ENCODE measurements at regions not wholly inside any gene's neighbourhood (a gene's known extent, or its start where the extent isn't known, plus 50 kb on each side); places are given as distances from the start of the nearest gene placed in this dataset.
"Not testable (repeated sequence)": the region's sequence is repeated elsewhere in the genome, so short reads cannot be mapped to it uniquely, and the experiment has no call there.

DNA sequence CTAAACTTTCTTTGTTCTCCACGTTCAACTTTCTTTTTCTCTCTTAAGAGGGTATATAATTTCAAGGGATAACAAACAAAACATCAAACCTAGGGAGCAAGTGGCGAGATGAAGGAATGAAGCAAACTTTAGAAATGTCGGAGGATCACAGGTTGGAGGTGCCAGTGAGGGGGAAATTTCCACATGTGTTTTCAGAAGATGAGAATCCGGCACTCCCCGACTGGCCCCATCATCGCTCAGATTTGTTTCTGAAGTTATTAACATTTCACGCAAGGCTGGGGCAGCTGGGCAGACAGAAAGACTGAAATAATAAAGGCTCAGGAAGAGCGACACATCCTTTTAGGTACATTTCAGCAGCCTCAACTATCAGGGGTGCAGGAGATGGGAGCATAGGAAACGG, 134.9 kb downstream of the SMIM20 start:
- no peak for DNase-seq

DNA sequence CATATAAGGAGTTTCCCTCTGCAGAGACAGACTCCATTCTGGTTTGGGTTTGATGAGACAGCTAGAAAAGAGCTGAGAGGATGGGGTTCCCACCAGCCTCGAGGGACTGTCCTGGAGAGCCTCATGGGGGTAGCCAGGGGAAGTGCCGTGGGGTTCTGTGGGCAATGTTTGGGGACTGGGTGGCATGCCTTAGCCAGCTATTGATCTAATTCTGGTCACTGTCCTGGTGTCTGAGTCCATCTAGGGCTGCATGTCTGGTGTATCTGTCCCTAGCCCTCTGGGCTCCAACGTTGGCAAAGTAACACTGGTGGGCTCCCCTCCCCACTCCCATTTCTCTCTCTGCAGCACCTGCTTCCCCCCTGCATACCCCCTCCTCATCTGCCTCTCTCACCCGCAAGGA, 135.4 kb downstream of the SMIM20 start:
- DNase-seq: no peak

DNA sequence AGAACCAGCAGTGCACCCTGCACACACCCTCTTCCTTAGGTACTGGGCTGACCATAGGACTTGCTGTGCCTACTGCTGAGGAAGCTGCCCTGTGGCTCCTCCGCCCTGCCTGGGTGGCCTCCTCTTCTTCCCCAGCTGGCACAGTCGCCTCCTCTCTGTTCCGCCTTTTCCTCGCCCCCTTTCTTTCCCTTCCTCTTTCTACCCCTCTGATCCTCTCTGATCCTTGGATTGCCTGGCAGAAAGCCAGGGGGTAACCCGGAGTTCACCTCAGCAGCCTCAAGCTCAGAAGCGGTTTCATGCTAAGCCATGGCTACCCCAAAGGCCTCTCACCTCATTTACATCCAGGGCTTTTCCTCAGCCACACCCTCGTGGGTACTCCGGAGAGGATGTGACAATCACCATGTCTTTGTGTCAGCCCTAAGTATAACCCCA, 136.2 kb downstream of the SMIM20 start:
- DNase-seq: no peak

DNA sequence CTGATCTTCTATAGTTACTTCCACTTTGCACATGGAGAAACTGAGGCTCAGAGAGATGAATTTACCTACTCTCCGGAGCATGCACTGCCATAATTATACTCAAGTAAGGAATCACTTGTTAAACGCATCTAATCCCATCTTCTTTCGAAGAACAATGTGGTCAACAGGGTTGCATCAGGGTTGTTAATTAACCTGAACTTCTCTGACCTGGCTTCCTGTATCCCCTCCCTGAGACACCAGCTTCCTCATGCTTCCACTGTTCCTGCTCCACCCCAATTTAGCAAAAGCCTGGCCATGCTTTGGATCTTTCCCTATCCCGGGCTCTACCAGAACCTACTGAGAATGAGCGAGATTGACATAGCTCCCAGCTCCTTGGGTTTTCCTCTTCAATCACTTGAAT, 136.7 kb downstream of the SMIM20 start:
- DNase-seq: no peak

DNA sequence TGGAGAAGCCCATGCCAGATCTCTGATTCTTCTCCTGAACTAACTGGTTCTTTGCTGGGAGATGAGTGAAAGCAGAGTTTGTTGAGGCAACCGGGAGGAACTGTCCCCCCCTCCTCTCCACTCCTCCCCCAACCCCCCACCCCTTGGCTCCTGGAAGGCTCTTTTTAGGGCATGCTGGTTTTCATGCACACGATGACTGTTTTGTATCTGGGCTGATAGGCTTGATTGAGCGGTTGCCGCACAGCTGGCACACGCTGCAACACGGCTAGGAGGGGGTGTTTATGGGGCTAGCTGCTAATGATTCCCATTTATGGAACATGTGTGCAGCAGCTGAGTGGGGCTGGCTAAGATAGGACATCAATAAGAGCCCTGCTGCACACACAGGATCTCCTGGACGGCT, 137.2 kb downstream of the SMIM20 start:
- DNase-seq: no peak

DNA sequence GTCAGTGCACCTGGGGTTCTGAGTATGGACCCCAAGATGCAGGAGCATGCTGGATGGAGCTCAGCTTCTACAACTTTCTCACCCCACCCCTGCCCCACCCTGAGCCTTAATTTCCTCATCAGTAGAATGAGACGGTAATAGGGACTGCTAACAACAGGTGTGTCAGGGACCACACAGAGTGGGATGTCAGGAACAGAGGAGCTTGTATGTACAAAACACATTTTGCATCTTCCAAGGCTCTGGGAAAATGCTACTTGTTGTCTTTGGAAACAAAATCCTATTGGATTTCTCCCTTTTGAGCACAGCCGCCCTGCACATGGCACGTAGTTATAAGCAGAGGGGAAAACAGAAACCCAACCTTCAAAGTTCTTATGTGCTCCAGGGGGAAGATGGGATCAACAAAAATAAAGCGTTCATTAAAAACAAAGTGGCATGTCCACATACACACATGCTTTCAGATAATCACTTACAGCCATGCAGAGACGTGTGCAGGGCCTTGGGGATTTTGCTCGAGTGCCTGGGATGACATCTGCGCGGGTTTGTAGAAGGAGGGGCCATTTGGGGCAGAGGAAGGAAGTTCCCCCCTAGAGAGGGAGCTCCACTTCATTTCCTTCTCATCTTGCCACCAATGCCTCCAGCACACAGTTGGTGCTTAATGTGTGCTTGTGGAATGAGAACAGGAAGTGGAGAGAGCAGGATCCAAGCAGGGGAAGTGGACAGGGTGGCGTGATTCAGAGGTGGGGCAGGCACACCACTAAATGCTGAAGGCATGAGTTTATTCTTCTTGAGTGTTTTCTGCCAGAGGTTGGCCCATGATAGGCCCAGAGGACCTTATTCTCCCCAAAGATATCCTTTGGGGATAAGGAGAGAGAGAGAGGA, 138.9 kb downstream of the SMIM20 start:
- no peak for DNase-seq

DNA sequence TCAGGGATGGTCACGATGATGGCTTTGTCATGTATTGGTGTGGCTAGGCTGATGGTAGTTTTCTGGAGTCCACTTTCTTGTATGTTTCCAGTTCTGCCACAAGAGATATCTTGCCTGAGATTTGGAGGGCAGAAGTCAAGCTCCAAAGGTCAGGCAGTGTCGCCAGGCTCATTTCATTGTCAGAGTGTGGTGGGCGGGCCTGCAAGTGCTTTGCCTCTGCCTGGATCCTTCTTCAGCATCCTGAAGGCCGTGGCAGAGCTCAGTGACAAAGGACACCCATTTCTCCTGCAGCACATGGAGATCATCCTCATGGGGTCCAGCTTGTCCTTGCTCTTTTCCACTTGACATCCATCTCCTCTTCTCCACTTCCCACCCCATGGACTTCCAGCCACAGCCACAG, 139.7 kb downstream of the SMIM20 start:
- no peak for DNase-seq

DNA sequence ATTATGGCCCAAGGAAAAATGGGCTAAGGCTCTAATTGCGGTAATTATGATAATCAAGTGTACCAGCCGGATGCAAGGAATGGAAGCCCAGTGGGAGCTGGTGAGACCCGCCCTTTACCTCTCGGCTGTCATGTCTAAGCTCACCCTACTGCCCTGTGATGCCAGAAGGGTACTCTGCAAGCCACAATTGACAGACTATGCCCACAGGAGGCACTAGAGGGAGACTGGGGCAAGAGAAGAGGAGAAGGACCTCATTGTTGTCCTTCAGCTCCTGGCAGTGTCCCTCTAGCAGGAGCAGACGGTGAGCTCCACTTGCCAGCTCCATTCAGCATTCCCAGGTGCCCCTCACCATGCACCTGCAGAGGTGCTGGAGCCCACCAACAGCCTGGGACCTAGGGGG, 141.8 kb downstream of the SMIM20 start:
- DNase-seq: no peak

DNA sequence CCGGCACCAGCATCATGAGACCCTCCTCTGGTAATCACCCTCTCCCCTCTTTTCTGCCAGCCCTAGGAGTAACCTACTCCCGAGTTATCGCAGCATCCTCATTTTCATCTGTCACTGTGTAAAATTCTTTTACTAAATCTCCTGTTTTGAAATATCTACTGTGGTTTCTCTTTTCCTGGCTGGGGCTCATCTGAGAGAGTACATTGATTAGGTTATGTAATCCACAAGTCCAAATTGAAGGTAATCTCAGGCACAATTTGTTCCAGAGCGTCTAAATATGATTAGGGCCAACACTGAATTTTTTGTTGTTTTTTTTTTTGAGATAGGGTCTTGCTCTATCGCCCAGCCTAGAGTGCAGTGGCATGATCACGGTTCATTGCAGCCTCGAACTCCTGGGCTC, 142.4 kb downstream of the SMIM20 start:
- DNase-seq: no peak

DNA sequence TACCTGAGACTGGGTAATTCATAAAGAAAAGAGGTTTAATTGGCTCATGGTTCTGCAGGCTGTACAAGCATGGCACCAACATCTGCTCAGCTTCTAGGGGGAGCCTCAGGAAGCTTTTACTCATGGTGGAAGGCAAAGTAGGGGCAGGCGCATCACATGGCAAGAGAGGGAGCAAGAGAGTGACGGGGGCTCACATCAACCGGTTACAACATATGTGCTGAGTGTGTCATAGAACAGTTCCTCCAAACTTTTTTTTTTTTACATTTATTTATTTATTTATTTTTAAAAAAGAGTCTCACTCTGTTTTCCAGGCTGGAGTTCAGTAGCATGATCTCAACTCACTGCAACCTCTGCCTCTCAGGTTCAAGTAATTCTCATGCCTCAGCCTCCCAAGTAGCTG, 143.8 kb downstream of the SMIM20 start:
- not testable (repeated sequence) for DNase-seq

DNA sequence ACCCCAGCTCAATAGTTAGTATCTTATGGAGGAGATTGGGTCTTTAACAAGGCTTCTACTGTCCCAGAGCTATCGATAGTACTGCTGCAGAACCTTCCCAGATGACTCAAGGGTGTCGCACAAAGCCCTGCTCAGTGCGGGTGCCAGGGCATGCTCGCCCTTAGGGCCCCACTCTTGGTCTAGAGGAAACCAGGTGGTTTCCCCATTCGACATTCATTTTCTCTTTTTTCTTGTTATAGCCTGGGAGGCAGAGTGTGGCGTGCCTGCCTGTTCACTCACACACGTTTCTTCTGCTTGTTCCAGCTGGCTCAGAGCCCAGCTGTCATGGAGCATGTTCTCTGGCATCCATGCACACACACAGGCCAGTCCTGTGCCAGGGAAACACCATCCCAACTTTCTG, 144.5 kb downstream of the SMIM20 start:
- DNase-seq: no peak

DNA sequence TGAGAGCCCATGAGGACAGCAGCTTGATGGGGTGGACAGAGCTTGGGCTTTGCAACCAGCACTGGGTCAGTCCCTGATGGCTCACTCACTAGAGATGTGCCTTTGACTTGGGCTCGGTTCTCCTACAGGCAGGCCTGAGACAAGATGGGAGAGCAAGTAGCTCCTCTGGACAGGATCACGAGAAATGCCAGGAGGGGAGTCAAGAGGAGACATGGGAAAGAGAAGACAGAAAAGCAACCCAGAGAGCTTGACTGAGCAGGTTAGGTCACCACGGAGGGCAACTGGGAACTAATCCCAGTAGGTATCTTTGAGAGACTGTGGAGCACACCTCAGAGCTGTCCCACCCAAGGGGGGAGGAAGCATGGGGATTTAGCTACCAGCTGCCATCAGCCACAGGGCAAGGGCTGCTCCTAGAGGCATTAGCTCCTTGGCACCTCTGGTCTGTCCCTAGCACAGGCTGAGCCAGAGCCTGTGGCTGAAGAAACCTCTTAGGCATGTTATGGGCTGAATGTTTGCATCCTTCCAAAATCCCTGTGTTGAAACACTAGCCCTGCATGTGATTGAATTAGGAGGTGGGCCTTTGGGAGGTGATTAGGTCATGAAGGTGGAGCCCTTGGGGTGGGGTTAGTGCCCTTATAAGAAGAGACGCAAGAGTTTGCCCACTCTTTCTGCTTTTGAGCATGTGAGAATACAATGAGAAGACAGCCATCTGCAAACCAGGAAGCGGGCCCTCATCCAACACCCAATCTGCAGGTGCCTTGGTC, 145.6 kb downstream of the SMIM20 start:
- DNase-seq: no peak

DNA sequence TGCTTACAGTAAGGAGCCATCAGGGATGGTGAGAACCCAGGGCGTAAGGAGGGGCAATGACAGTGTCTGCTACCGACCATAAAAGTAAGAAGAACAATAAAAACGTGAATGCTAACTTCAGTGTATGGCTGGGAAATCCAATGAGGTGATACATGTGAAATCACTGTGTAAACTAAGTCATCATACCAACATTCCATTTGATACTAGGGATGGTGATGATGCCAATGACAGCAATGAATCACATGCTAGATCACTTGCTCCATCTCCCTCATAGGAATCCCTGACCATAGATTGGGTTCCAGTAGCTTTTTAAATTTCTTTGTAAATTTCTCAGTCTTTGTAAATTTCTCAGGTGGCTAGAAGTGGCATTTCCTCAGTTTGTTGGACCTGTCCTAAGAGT, 146.3 kb downstream of the SMIM20 start:
- no peak for DNase-seq

DNA sequence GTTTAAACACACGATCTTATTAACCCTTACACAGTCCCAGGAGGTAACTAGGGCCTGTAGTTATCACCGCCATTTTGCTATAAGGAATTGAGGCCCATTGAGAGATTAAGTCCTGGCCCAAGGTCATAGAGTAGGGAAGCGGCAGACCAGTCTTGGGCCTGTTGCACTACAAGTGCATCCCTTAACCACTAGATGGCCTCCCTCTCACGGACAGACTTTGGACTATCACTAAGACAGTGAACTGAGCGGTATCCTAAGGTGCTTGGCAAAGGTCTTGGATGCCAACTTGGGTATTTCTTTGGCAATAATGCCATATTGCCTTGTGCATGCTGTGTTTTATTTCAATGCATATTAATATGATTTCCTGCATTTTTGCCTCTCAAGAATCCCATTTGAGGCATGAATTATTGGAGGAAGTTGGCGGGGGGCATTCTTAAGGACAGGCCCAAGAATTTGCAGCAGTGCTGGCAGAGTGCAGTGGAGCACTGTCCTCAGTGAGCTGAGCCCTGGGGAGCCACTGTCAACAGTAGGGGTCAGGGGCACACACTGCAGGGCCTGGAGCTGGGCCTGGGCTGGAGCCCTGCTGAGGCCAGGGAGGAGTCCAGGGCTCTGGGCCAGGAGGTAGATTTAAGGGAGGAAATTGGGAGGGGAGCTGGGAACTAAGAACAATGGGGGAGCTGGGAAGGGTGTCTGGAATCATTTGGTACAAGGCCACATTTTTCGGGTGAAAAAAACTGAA, 147.4 kb downstream of the SMIM20 start:
- DNase-seq: peak in 1 of 2 experiments; percentile 46

DNA sequence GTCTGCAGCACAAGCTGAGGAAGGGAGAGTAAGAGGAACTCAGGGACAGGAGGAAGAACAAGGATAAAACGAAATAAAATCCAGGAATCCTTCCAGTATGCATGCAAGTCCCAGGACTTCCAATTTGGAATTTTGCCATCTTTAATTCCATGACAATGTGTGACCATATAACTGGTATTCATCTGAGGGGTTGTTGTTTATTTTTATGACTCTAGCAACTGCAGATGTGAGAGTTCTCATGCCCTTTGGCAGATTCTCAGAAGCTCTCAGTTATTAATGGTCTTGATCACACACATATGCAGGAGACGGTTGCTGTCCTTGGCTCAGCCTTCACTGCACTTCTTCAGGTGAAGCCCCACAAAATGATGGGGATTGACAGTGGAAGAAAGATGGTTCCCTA, 148.2 kb downstream of the SMIM20 start:
- DNase-seq: no peak

DNA sequence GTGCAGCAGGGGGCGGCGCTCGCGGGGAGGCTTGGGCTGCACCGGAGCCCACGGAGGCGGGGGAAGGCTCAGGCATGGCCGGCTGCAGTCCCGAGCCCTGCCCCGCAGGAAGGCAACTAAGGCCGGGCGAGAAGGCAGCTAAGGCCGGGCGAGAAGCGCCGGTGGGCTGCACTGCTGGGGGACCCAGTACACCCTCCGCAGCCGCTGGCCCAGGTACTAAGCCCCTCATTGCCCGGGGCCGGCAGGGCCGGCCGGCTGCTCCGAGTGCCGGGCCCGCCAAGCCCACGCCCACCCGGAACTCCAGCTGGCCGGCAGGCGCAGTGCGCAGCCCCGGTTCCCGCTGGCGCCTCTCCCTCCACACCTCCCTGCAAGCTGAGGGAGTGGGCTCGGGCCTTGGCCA, 150.0 kb downstream of the SMIM20 start:
- not testable (repeated sequence) for DNase-seq

DNA sequence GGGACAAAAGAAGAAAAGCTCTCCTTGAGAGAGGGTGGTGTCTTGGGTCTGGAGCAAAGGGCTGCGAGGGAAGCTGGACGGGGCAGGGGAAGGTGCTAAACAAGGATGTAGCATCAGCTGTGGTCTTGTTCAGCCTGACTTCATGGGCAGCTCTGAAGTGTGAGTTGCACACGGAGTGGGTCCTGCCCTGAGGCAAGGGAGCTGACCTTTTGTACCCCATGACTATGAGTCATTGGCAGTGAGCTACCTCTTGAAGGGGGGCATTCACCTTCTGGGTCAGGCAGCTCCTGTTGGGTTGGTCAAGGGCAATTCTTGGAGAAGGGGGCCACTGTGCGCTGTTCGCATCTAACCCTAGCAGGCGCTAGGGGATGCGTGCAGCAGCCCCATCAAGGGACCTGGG, 151.8 kb downstream of the SMIM20 start:
- no peak for DNase-seq

DNA sequence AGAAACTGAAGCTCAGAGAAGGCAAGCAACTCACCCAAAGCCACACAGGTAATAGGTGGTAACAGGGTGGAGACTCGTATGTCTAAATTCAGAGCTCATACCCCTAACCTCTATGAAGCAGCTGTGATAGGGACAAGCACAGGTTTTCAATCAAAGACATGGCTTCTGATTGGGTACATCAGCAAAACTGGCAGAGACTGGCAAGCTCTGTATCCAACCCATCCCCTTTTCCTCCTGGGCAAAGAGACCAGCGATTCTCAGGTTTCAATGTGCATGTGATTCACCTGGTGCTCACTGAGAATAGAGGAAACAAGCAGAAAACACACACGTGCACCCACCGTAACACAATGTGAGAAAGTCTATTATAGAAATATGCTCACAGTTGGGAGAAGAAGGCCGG, 153.0 kb downstream of the SMIM20 start:
- peak in 1 of 2 experiments; percentile 15 for DNase-seq

DNA sequence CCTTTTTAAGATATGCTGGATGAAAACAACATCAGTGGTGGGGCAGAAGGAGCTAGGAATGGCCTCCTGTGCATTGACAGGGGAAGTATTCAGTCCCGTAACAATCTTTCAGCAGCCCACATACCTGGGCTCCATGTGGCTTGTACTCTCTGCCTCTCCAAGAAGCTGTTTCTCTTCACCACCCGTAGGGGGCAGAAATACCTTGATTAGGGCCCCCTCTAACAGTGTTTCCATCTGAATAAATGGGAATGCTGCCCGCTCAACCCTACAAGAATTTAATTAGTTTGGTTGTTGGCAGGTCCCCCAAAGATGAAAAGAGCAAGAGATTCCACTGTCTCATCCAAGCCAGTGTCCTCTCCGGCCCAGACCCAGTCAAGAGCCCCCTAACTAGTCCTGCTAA, 155.2 kb downstream of the SMIM20 start:
- peak in 1 of 2 experiments; percentile 22 for DNase-seq

DNA sequence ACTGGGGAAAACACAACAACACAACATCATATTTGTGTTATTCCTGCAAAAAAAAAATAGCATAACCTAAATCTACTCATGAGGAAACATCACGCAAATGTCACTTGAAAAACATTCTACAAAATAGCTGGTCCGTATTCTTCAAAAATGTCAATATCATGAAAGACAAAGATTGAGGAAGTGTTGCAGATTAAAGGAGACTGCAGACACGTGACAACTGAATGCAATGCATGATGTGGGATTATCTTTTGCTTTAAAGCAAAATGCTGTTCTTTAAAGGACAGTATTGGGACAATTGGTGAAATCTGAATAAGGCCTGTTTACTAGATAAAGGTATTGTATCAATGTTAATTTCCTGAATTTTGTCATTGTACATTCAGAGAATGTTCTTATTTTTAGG, 157.7 kb downstream of the SMIM20 start:
- DNase-seq: no peak

DNA sequence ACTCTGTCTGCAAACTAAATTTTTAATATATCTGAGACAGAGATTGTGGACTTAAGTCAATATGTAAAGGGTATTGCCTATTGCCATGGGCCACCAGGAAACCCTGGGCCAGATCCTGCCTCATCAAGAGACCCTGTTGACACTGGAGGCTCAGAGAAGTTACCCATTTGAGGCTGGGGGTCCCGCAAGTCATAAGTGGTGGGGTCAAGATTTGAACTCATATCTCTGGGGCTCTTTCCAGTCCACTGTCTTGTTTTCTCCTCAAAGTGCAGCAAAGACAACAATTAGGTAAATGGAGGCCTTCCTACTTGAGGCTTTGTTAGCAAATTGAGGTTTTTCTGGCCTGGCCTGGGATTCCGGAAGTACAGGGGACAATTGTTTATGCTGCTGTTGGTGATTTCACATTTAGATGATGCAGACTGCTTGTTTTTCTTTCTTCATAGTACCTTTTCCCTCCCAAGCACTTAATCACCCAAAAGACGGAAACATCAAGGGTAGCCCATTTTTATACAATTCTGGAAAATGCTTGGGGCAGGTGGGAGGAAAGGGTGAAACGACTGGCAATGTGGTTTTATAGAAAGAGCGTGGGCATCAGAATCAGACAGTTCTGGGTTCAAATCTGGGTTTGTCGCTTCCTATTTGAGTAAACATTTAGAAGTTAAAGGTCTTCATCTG, 160.0 kb downstream of the SMIM20 start:
- no peak for DNase-seq

DNA sequence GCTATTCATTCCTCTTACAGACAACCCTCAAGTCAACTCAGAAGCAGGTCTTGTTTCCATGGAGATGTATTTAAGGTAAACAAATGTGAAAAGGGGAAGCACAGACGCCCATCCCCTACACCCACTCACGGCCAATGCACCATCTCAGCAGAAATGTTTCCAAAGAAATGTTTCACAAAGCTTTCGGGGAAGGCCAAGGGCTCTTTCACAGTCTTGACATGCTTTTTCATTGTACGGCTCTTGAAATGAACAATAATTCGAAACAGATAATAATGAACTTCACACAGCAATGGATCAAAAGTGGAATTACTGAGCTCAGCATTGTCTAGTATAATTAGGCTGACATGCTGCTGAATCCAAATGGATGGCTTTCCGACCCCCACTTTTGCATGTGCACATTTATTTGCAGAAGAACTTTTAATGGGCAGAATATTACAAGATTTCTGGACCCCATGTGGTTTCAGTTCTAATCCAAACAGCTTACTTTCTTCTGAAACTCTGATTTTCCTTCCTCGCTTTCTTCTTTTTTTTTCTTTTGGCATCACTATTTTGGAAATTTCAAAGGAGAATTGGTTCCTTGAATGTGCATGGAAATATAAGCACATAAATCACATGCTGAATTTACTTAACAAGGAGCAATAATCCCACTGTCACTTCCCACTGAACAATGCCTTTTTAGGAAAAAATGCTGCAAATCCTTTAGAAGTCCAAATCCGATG, 160.9 kb downstream of the SMIM20 start:
- no peak for DNase-seq
